Parathyroid adenoma (tissue), 2 donors: ENCODE measurements at regions not wholly inside any gene's neighbourhood (a gene's known extent, or its start where the extent isn't known, plus 50 kb on each side); places are given as distances from the start of the nearest gene placed in this dataset.

Experiments
- H2AFZ ChIP-seq: fragments of 300-600 bp; sonication (generic); one replicate; pipeline ENCODE4 v1.7.0; 2017; ENCODE audit warnings: antibody characterized with exemption, mild to moderate bottlenecking
- H3K27ac ChIP-seq: fragments of 300-600 bp; sonication (generic); one replicate; pipeline ENCODE4 v1.7.0; 2017
- H3K27me3 ChIP-seq: fragments of 300-600 bp; sonication (generic); one replicate; pipeline ENCODE4 v1.7.0; 2017; ENCODE audit warnings: low read length; ENCODE audit not compliant: control insufficient read depth, insufficient read depth
- H3K36me3 ChIP-seq: fragments of 300-600 bp; sonication (generic); one replicate; pipeline ENCODE4 v1.7.0; 2017; ENCODE audit warnings: low read length; ENCODE audit not compliant: control insufficient read depth, insufficient read depth
- H3K4me1 ChIP-seq: fragments of 300-600 bp; sonication (generic); one replicate; pipeline ENCODE4 v1.7.0; 2017; ENCODE audit warnings: control low read depth
- H3K4me2 ChIP-seq: fragments of 300-600 bp; sonication (generic); one replicate; pipeline ENCODE4 v1.7.0; 2017; ENCODE audit warnings: low read length
- H3K4me3 ChIP-seq: fragments of 300-600 bp; sonication (generic); one replicate; pipeline ENCODE4 v1.7.0; 2017; ENCODE audit warnings: low read depth, low read length
- H3K79me2 ChIP-seq: fragments of 300-600 bp; sonication (generic); one replicate; pipeline ENCODE4 v1.7.0; 2017; ENCODE audit warnings: control low read depth
- H3K9ac ChIP-seq: fragments of 300-600 bp; sonication (generic); one replicate; pipeline ENCODE4 v1.7.0; 2017; ENCODE audit warnings: mild to moderate bottlenecking
- H3K9me3 ChIP-seq: fragments of 300-600 bp; sonication (generic); one replicate; pipeline ENCODE4 v1.7.0; 2017; ENCODE audit warnings: low read length; ENCODE audit not compliant: control insufficient read depth
- TF ChIP-seq, protein P1 (sequence below): fragments of 300-600 bp; sonication (generic); IDR thresholded peaks from one replicate; pipeline ENCODE4 v1.7.0; 2017; ENCODE audit warnings: antibody characterized with exemption, mild to moderate bottlenecking
- donor health status: primary hyperparathyroidism.

- TF ChIP-seq, protein P1, sequence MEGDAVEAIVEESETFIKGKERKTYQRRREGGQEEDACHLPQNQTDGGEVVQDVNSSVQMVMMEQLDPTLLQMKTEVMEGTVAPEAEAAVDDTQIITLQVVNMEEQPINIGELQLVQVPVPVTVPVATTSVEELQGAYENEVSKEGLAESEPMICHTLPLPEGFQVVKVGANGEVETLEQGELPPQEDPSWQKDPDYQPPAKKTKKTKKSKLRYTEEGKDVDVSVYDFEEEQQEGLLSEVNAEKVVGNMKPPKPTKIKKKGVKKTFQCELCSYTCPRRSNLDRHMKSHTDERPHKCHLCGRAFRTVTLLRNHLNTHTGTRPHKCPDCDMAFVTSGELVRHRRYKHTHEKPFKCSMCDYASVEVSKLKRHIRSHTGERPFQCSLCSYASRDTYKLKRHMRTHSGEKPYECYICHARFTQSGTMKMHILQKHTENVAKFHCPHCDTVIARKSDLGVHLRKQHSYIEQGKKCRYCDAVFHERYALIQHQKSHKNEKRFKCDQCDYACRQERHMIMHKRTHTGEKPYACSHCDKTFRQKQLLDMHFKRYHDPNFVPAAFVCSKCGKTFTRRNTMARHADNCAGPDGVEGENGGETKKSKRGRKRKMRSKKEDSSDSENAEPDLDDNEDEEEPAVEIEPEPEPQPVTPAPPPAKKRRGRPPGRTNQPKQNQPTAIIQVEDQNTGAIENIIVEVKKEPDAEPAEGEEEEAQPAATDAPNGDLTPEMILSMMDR: no peak
- H3K4me3 ChIP-seq: no peak overlapping the region
- no peak overlapping the region for H2AFZ ChIP-seq
- no peaks in the 10 kb centered on the region for H3K36me3 ChIP-seq
- no peaks in the 10 kb centered on the region for H3K27me3 ChIP-seq
- H3K4me1 ChIP-seq: no peaks in the 10 kb centered on the region
- H3K27ac ChIP-seq: no peak overlapping the region
- no peaks in the 10 kb centered on the region for H3K79me2 ChIP-seq
- H3K9ac ChIP-seq: no peak overlapping the region
- no peak overlapping the region for H3K4me2 ChIP-seq
- no peaks in the 10 kb centered on the region for H3K9me3 ChIP-seq
Observed at GRCh38 chr10:79013406-79013987, 55.3 kb upstream of the ZMIZ1 start.

GRCh38 chr10:79014796-79015195, 54.0 kb upstream of the ZMIZ1 start:
- Histone ChIP-seq H3K27ac (no peak overlapping the region), H3K4me3 (no peak overlapping the region), H3K36me3 (no peaks in the 10 kb centered on the region), H3K4me2 (no peak overlapping the region), H3K9ac (no peak overlapping the region), H3K9me3 (no peaks in the 10 kb centered on the region), H3K4me1 (no peaks in the 10 kb centered on the region), H2AFZ (no peak overlapping the region), H3K27me3 (no peaks in the 10 kb centered on the region), H3K79me2 (no peaks in the 10 kb centered on the region)
- TF ChIP-seq, protein P1: no peak

DNA sequence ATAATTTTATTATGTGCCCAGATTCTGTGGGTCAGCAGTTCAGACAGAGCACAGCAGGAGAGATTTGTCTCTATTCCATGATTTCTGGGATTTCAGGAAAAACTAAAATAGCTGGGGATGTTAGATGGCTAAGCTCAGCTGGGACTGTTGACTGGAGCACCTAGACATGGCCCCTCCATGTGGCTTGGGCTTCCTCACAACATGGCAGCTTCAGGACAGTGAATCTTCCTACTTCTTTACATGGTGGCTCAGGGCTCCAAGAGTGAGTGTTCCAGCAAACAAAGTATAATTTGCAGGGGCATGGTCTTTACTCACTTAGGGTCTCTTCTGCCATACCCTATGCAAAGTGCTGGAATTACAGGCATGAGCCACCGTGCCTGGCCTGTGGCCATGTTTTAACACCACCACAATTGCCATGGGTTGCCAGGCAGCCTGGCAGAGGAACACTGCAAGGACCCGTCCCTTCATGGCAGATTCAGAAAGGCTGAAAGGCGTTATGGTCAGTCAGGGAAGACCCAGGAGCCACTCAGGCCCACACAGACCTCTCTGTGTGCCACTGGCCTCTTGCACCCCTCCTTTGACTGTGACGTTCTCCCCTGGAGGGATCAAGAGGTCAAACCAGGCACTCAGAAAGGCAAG, 50.8 kb upstream of the ZMIZ1 start:
- Histone ChIP-seq H3K36me3 (no peaks in the 10 kb centered on the region), H3K79me2 (no peaks in the 10 kb centered on the region), H3K9me3 (no peaks in the 10 kb centered on the region), H3K4me2 (no peak overlapping the region), H3K9ac (no peak overlapping the region), H3K4me1 (peaks cover 3% of the 10 kb centered on the region), H2AFZ (no peak overlapping the region), H3K27ac (no peak overlapping the region), H3K4me3 (no peak overlapping the region), H3K27me3 (no peaks in the 10 kb centered on the region)
- TF ChIP-seq, protein P1: no peak

- Histone ChIP-seq H3K79me2 (no peaks in the 10 kb centered on the region), H3K4me3 (no peak overlapping the region), H3K9me3 (no peaks in the 10 kb centered on the region), H3K4me1 (peaks cover 3% of the 10 kb centered on the region), H3K27ac (no peak overlapping the region), H3K36me3 (no peaks in the 10 kb centered on the region), H2AFZ (no peak overlapping the region), H3K4me2 (no peak overlapping the region), H3K9ac (no peak overlapping the region), H3K27me3 (no peaks in the 10 kb centered on the region)
- TF ChIP-seq, protein P1: no peak
Observed at GRCh38 chr10:79018521-79019011, 50.2 kb upstream of the ZMIZ1 start.
